ENCODE measurements at regions not wholly inside any gene's neighbourhood (a gene's known extent, or its start where the extent isn't known, plus 50 kb on each side); places are given as distances from the start of the nearest gene placed in this dataset.

DNA sequence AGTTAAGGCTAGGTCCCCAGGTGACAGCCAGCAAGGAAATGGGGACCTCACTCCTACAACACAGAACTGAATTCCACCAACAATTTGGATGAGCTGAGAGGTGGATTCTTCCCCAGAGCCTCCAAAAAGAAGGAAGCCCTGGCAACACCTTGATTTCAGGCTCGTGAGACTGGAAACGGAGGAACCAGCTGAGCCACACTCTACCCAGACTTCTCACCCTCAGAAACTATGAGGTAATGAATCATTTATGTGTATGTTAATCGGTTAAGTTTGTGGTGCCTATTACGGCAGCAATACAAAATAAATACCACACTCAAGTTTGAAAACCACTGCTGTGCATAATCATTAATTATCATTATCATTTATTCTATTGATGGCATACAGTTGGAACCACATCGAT, 532.4 kb upstream of the ANKRD30A start:
- Histone ChIP-seq H2AFZ (ENCODE audit: insufficient read depth, low read depth, low read length, poor library complexity, severe bottlenecking) (no peak overlapping the region), H3K36me3 (replicated peaks in 1 of 2; ENCODE audit: control extremely low read depth in 1 of 2, control insufficient read depth in 1 of 2, extremely low read depth in 1 of 2, insufficient read depth in 2 of 2, low read length in 1 of 2) (no peaks in the 10 kb centered on the region), H4K20me1 (ENCODE audit: control insufficient read depth, insufficient read depth, low read length, poor library complexity, severe bottlenecking) (no peaks in the 10 kb centered on the region), H3K79me2 (ENCODE audit: control insufficient read depth, insufficient read depth, low read length) (no peaks in the 10 kb centered on the region), H3K27ac (ENCODE audit: low read length in 2 of 2) (no peak overlapping the region), H3K4me1 (ENCODE audit: control insufficient read depth in 2 of 2, insufficient read depth in 2 of 2, low read length in 2 of 2) (no peaks in the 10 kb centered on the region), H3K27me3 (replicated peaks in 1 of 4; ENCODE audit: control extremely low read depth in 1 of 4, control insufficient read depth in 3 of 4, insufficient read depth in 4 of 4, low read length in 3 of 4) (no peaks in the 10 kb centered on the region), H3K9me3 (ENCODE audit: control extremely low read depth in 1 of 3, control insufficient read depth in 2 of 3, insufficient read depth in 1 of 3, low read length in 2 of 3) (peaks cover 0 to 8% (median 1%) of the 10 kb centered on the region in 3 donors), H3K4me2 (replicated peaks; ENCODE audit: low read depth, low read length, poor library complexity, severe bottlenecking) (no peak overlapping the region), H3K9ac (ENCODE audit: low read length) (no peak overlapping the region), H3K4me3 (ENCODE audit: control extremely low read depth in 1 of 5, extremely low read depth in 1 of 5, insufficient read depth in 1 of 5, low read depth in 2 of 5, low read length in 4 of 5) (no peak overlapping the region)
- ChIA-PET CTCF (no interaction called here), POLR2A (no interaction called here)
- no peaks in the 10 kb centered on the region for H3K4me1 Mint-ChIP-seq
- intact Hi-C loops (cut with micrococcal nuclease): no loop called here
- H3K9me3 Mint-ChIP-seq (ENCODE audit: insufficient read depth): no peaks in the 10 kb centered on the region
- no peak overlapping the region for H3K27ac Mint-ChIP-seq
- no peak for DNase-seq
- H3K4me3 Mint-ChIP-seq: no peak overlapping the region
- no CpG with 5 or more reads among the region's 5 CpGs for WGBS (ENCODE audit: insufficient coverage)
- no peaks in the 10 kb centered on the region for H3K27me3 Mint-ChIP-seq
- no peak for TF ChIP-seq EZH2 (IDR thresholded peaks at IDR 0.05; ENCODE audit: borderline replicate concordance, insufficient read depth, low read depth, low read length, poor library complexity, severe bottlenecking)
- TF ChIP-seq, protein P1, sequence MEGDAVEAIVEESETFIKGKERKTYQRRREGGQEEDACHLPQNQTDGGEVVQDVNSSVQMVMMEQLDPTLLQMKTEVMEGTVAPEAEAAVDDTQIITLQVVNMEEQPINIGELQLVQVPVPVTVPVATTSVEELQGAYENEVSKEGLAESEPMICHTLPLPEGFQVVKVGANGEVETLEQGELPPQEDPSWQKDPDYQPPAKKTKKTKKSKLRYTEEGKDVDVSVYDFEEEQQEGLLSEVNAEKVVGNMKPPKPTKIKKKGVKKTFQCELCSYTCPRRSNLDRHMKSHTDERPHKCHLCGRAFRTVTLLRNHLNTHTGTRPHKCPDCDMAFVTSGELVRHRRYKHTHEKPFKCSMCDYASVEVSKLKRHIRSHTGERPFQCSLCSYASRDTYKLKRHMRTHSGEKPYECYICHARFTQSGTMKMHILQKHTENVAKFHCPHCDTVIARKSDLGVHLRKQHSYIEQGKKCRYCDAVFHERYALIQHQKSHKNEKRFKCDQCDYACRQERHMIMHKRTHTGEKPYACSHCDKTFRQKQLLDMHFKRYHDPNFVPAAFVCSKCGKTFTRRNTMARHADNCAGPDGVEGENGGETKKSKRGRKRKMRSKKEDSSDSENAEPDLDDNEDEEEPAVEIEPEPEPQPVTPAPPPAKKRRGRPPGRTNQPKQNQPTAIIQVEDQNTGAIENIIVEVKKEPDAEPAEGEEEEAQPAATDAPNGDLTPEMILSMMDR (IDR thresholded peaks at IDR 0.05): no peak
- ATAC-seq (ENCODE audit: low read depth): no peak

DNA sequence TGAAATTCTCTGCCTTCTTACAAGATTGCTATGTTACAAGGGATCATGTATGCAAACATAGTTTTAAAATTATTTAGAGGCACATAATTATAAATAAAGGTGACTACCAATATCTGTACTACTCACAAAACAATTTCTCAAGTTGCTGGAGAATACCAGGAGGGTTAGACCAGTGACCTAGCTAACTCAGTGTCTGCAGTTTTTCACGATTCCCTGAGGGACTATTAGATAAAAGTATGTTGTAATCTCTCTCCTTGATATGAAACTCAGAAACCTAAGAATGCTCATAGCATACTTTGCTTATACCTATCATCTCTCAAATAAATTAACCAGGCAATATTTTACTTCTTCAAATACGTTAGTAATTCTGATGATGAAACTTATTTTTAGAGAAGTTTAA, 534.0 kb upstream of the ANKRD30A start:
- no peaks in the 10 kb centered on the region for H3K79me2 ChIP-seq (ENCODE audit: control insufficient read depth, insufficient read depth, low read length)
- POLR2A ChIA-PET: no interaction called here
- TF ChIP-seq, protein P1 (IDR thresholded peaks at IDR 0.05): no peak
- no peak for TF ChIP-seq EZH2 (IDR thresholded peaks at IDR 0.05; ENCODE audit: borderline replicate concordance, insufficient read depth, low read depth, low read length, poor library complexity, severe bottlenecking)

More for the DNA sequence above, 534.0 kb upstream of the ANKRD30A start:
- H3K27me3 Mint-ChIP-seq: no peaks in the 10 kb centered on the region
- ATAC-seq (ENCODE audit: low read depth): no peak
- intact Hi-C loops (cut with micrococcal nuclease): no loop called here
- no peak overlapping the region for H3K4me3 Mint-ChIP-seq
- no CpG with 5 or more reads among the region's 2 CpGs for WGBS (ENCODE audit: insufficient coverage)
- no peaks in the 10 kb centered on the region for H4K20me1 ChIP-seq (ENCODE audit: control insufficient read depth, insufficient read depth, low read length, poor library complexity, severe bottlenecking)
- no peak overlapping the region for H3K9ac ChIP-seq (ENCODE audit: low read length)
- CTCF ChIA-PET: no interaction called here
- H3K36me3 ChIP-seq (replicated peaks in 1 of 2; ENCODE audit: control extremely low read depth in 1 of 2, control insufficient read depth in 1 of 2, extremely low read depth in 1 of 2, insufficient read depth in 2 of 2, low read length in 1 of 2): no peaks in the 10 kb centered on the region
- no peak overlapping the region for H3K27ac Mint-ChIP-seq
- H3K9me3 Mint-ChIP-seq (ENCODE audit: insufficient read depth): no peaks in the 10 kb centered on the region
- H3K27me3 ChIP-seq (replicated peaks in 1 of 4; ENCODE audit: control extremely low read depth in 1 of 4, control insufficient read depth in 3 of 4, insufficient read depth in 4 of 4, low read length in 3 of 4): no peaks in the 10 kb centered on the region
- no peak overlapping the region for H2AFZ ChIP-seq (ENCODE audit: insufficient read depth, low read depth, low read length, poor library complexity, severe bottlenecking)
- H3K4me3 ChIP-seq (ENCODE audit: control extremely low read depth in 1 of 5, extremely low read depth in 1 of 5, insufficient read depth in 1 of 5, low read depth in 2 of 5, low read length in 4 of 5): no peak overlapping the region
- H3K4me1 ChIP-seq (ENCODE audit: control insufficient read depth in 2 of 2, insufficient read depth in 2 of 2, low read length in 2 of 2): no peaks in the 10 kb centered on the region
- peaks cover 0 to 14% (median 1%) of the 10 kb centered on the region in 3 donors for H3K9me3 ChIP-seq (ENCODE audit: control extremely low read depth in 1 of 3, control insufficient read depth in 2 of 3, insufficient read depth in 1 of 3, low read length in 2 of 3)
- no peak for DNase-seq
- no peaks in the 10 kb centered on the region for H3K4me1 Mint-ChIP-seq
- no peak overlapping the region for H3K27ac ChIP-seq (ENCODE audit: low read length in 2 of 2)
- H3K4me2 ChIP-seq (replicated peaks; ENCODE audit: low read depth, low read length, poor library complexity, severe bottlenecking): no peak overlapping the region

All from B cell (primary cell).